Hepatic stellate cell (primary cell): ENCODE measurements at regions not wholly inside any gene's neighbourhood (a gene's known extent, or its start where the extent isn't known, plus 50 kb on each side); places are given as distances from the start of the nearest gene placed in this dataset.

Experiments used
- DNase-seq: peaks from one replicate; pipeline ENCODE4 v3.0.0; 2011; ENCODE audit warnings: low spot score

DNA sequence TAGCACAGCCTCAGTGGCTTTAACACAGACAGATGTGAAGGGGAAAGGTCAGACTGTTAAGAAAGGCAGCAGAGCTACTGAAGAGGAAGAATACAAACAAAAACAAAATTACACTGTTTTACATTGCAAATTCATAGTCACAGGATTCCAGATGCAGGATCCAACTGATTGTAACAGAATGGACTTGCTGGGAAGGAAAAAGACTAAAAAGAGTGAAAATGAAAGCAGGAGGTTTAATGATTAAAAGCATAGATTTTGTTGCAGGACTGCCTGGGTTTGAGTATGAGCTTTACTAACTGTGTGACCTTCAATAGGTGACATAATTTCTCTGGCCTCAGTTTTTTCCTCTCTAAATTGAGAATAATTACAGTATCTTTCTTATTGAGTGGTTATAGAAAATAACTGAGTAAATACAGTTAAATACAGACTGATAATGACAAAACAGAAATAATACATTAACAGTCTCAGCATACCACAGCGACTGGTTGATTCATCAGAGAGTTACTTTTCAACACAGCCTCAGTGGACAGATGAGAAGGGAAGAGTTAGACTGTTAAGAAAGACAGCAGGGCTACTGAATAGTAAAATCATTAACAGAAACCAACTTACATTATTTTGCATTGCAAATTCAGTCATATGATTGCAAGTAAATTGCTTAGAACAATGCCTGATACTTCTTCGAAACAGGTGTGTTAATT is 704.2 kb upstream of the TENM4 start:
- no peak for DNase-seq

DNA sequence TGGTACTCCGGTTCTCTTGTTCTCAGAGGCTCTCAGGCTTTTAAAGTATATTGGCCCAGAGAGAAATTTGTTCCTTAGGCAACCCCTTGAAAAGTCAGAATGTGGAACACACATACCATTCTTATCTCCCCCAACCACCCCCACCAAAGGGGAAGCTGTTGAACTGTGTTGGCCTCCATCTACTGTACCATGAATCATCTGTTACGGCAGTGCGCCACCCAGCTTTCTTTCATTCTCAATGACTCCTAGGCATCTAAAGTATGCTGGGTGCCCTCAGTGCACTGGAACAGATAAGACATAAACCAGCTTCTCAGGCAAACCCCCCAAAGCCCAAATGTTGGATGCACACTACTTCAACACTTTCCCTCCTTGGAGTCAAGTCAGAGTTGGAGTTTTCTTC is 696.2 kb upstream of the TENM4 start:
- no peak for DNase-seq

DNA sequence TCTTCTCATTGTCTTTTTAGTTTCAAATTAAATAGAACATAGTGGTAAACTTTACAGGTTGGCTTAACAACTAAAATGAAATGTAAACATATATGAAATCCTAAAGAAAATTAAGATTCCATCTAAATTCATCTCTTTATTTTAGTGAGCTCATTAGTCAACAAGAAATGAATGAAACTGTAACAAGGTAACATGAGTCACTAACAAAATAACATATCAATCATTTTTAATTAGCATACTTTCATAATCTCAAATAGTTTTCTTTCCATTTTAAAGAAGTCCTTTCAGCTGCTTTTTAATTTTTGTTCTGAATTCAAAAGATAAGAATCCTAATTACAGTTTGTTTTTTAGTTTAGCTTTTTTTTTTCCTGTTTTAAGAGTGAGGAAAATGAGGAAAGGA is 688.6 kb upstream of the TENM4 start:
- DNase-seq: no peak

DNA sequence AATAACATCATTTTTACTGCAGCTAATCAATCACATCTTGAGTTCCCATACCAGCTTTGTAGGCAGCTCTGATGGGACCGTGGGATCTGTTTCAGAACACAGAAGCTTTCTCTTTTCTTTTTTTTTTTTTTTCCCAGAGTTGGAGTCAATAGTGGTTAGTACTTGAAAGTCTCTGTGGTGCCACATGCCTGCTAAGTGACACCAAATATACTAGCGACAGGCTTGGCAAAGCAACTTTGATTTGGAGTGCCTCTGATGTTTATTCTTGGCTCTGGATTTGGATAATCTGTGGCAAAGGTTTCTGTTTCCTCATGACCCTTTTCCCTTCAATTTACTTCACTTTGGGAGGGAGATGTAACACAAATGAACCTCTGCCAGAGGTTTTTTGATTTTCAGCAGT is 681.4 kb upstream of the TENM4 start:
- DNase-seq: no peak

DNA sequence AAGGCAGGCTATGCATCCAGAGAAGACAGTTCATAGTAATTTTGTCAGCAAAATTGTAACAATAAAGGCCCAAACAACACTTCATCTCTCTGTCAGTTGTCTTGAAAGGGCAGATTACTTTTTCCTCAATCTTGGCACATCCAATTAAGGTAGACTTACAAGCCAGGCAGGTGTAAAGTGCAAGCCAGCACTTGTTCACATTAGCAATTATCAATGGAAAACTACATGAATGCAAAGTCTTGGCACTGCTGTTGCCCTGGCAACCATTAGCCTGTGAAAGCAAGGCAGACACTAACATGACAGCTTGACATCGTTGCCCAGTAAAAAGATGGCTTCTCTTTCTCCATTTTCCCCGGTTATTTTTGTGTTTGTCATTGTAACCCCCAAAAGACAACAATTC is 677.2 kb upstream of the TENM4 start:
- DNase-seq: no peak

DNA sequence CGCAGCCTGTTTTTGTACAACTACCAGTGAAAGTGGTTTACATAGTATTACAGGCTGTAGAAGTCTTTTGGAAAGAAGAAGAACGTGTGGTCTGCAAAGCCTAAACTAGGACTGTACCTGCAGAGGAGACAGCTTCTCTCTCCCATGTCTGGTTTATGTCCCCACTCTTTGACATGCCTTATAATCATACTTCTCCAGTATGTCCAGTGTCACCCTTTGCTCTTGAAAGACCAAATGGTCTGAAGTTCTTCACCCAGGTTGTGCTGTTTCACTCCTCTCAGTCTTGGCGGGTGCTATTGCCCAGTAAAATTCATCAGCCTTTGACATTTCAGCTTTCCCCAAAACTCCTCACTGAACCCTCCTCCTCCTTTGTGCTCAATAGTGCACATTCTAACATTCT is 676.0 kb upstream of the TENM4 start:
- DNase-seq: no peak

DNA sequence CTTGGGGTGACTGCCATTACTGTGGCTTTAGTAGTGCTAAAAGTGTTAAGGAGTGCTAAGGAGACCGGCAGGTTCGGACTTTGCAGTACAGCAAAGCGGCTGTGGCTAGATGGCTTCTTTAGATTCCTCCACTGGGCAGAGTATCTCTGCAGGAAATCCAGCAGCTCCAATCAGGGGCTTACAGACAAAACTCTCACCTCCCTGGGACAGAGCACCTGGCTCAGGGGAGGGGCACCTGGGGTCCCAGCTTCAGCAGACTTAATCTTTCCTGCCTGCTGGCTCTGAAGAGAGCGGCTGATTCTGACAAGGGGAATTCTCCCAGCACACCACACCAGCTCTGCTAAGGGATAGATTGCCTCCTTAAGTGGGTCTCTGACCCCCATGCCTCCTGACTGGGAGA is 668.8 kb upstream of the TENM4 start:
- no peak for DNase-seq

DNA sequence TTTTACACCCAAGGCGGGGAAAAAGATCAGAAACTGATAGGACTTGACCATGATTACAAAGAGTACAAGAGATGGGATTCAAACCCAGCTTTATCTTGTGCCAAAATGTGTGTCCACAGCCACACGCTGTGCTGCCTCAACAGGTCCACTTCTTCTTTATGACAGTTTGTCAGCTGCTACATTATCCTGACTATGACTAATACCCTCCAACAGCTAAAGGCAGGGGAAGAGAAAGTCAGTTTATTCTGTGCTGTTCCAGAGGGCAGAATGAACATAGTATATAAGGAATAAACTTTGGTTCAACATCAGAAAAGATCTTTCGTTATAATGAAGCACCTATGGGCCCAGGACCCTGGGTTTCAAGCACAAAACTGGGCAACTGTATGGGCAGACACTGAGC is 668.2 kb upstream of the TENM4 start:
- DNase-seq: no peak

DNA sequence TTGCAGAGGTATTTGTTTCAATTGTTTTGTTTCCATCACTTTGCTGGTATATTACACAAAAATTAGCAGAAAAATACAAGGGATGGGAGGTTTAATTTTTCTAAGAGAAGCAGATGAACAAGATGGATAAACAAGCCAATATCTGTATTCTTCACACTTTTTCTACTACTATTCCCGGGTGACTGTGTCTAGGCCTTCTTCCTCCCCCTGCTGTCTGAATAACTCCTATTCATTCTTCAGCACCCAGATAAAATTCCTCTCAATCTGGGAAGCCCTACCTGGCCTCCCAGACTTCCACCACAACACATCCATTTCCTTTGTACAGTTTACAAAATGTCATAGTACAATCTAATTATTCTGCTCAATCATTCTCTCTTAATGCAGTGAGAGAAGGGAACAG is 666.6 kb upstream of the TENM4 start:
- no peak for DNase-seq

DNA sequence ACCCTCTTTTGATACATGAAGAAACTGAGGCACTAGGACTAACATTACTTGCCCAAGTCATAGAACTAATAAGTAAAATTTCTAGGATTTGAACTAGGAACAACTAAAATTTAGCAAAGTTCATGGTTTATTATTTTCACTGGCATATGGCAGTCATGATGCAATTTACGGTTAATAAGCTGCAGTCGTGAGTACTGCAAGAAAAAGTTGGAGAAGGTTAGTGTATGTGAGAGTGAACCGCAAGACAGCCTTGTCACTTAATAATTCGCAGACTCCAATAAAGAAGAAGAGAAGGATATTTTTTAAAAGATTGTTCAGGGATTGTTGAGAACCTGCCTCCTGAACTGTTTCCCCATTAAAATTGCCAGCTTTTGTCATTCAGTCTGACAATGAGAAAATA is 663.4 kb upstream of the TENM4 start:
- DNase-seq: no peak

DNA sequence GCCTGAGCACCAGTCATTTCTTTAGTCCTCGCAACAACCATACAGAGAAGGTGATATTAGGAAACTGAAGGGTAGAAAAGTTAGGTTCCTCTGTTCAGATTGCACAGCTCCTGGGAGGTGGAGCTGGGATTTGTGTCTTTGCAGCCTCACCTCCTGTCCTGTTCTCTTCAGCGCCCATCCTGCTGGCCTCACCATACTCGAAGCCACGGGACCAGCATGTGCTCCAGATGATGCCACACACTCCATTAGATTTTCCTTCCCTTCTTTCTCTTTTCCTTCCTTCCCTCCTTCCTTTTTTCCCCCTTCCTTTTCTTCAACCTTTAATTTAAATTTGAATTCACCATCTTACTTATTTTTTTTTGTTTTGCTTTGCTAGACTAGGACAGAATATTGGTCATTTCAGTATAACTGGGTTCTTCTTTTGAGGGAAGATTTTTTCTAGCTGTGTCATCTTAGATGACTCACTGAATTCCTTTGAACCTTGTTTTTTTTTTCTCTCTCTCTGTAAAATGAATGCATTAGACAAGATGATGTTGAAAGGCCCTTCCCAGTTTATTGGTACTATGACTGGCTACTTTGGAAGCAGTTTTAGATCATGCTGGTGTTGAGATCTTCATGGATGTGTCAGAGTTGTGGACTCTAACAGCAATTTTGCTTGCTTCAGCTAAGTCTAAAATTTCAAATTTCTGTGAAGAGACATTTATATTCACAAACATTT is 662.5 kb upstream of the TENM4 start:
- peak; percentile 71 for DNase-seq

DNA sequence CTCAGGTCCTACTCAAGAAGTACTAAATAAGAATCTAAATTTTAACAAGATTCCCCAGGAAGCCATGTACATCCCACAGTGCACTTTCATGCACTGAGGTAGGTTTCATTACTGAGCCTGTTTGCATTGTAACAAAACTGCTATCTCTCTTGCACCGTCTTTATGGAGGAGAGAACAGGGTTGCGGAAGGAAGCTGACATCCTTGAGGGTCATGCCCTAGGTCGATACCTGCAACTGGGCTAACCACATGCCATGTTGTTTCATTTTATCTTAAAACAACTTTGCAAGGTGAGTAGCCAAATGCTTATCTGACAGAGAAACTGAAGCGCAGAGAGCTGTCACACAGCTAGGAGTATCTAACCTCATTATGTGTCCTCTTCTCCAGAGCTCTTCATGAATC is 656.3 kb upstream of the TENM4 start:
- no peak for DNase-seq

DNA sequence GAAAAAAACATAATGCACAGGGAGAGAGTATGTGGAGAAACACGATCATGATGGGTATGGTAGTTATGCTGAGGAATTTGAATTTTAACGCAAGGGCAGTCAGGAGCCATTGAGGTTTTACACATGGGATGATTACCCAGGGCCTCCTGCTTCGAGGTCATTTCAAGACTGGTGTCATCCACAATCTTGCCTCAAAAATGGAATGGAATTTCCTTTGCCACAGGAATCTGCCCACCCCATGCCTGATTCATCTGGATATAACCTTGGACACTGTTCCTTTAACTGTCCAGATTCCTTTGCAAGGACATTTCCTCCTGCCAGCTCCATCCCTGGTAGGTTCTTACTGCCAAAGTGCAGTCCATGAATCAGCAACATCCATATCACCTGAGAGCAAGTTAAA is 655.9 kb upstream of the TENM4 start:
- peak; percentile 76 for DNase-seq

DNA sequence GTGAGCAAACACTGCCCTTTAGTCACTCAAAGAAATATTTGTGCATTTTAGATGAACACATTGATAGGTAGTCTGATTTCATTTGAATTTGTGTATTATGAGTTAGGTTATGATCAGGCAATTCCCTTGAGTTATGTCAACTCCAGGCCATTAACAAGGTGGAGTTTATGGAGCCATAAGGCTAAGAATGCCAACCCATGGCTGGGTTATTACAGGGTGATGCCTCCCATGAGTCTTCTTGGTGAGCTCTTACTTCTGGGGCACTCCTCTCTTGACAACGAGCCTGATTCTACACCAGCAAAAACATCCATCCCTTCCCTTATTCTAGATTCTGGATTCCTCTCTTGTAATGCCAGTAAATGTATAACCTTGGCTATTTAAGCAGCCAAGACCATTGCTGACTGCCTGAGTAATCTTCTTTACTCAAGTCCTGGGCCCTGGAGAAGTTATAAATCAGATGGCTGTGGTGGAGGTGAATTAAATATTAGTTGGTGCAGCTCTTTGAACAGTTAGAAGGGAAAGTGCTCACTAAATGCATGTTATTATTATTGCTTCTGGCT is 645.7 kb upstream of the TENM4 start:
- no peak for DNase-seq

DNA sequence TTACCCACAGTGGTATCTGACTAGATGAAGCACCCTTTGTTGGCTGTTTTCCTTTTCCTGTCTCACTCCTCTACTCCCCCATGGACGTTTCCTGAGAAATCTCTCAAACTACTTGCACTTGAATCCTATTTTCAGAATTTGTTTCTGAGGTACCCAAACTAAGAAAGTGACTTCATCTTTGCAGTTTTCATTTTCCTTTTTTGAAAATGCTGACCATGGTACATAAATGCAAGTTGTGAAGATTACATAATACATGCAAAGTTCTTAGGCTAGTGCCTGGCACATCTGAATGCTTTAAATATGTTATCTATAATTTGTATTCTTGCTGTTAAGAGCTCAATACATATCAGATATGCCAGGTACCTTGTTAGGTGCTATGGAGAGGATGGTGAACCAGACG is 644.7 kb upstream of the TENM4 start:
- DNase-seq: no peak

DNA sequence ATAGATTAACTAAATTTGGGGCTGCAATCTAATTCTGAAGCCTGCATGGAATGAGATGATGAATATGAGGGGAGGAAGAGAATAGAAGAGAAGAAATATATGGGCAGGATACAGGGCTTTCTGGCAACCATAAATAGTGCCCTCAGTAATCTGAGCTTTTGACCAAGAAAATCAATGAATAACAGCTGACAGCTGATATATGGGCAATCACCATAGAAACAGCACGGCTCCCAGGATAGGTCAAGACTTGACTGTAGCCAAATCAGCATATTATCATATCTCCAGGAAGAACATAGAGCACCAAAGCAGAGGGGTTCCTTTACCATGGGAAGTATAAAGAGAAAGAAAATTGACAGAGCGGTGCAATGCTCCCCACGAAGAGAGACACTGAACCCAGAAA is 643.8 kb upstream of the TENM4 start:
- DNase-seq: no peak

DNA sequence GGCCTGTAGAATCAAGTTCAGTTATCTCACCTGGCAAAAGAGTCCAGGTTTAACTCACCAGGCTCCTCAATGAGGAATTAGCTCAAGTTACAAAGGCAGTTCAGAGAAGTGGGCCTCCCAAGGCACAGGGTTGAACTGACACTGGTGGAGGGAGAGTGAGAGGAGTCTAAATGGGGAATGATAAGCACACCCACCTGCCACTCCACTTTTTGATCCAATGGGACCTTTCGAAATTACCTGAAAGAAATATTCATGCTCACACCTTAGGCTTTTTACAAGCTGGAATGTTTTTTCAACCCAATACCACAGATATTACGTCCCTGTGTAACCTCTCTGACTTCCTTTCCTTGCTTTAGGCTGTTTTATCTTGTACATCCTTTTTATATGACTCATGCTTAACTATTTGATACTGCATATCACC is 642.7 kb upstream of the TENM4 start:
- DNase-seq: no peak

DNA sequence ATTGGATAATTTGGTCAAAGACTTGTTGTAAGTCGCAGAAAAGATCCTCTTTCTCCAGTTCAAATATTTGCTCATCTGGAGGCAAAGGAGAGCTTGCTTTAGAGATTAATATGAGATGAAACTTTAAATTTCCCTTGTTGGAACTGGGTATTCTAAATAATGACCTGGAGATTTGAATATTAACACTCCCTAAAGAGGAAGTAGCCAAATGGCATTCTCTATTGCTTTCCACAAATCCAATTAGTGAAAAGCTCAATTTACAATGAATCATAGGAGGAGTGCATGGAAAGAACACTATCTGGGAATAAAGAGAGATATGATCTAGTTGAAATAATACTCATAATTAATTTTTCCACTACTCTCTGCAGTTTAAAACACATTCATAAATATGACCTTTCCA is 641.6 kb upstream of the TENM4 start:
- DNase-seq: no peak

DNA sequence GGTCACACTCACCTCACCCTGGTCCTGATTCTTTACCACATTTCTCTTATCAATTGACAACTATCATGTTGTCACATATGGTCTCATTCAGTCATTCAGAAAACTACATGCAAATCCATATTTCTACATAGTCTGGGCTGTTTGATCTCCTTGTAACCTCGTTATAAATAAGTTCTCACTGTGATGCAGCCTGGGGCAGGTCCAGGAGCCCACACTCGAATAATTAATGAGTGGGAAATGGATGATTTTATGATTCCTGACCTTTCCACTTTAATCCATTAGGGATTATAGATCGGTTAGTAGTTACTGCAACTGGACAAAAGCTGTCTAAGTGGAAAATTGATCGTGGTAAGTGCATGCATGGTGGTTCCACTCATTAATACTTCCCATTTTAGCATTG is 636.3 kb upstream of the TENM4 start:
- DNase-seq: no peak

DNA sequence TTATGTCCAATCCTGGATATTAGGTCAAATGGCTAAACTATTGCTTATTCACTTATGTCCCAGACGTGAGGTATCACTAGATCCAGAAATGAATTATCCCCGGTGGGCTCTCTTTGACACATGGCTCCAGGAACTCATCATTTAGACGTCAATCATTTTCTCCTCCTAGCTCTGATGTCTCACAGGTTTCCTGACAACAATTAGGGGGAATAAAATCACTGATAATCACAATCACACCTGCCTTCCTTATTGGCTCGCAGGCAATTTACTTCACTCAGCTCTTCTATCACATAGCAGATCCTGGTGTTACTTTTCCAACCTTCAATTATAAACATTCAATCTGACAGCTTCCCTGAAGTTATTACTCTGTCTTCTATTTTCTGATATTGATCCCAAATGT is 634.0 kb upstream of the TENM4 start:
- DNase-seq: no peak

DNA sequence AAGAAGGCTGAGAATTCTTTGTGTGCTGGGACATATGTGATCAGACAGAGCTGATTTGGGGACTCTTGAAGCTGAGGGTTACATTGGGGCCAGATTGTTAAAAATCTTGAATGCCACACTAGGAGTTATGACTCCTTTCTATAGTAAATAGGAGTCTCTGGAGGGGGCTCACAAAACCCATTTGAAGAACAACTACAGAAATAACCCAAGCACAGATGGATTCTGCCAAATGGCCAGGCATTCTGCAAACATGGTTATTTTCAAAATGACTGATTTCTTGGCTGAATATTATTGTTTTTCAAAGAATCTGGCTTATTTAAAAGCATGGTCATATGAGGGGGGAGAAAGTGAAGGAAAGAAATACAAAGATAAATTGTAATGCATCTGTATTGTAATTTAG is 625.5 kb upstream of the TENM4 start:
- no peak for DNase-seq

DNA sequence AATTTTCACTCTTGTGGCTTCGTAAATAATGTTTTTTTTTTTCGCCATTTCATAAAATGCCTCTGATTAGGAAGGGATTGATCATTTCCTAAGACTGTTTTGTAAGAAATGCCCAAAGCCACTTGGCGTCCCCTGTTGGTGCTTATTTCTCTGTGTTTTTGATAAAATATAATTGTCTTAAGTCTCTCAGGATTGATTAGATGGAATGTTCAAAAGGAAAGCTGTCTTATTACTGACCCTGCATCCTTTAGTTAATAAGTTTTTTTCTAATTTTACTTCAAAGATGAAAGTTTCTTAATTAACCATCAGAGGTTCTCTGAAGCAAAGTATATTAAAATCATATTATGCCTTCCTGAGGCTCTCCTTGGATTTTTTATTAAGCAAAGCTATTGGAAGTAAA is 624.3 kb upstream of the TENM4 start:
- DNase-seq: no peak

DNA sequence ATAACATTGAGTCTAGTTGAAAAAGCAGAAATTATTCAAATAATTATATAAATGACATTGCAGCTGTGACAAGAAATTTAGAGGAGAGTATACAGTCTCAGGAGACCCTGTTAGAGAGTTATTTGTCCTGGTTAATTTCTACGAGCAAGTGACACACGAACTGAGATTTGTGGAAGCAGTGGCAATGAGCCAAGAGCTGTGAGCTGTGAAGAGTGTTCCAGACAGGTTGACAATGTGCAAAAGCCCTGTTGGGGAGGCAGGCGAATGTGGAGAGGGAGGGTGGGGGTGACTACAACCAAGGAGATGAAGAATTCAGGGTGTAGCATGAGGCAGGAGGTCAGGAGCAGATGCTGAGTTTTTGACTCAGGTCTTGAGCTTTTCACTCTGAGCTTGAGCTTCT is 620.2 kb upstream of the TENM4 start:
- DNase-seq: no peak
